ENCODE measurements at regions not wholly inside any gene's neighbourhood (a gene's known extent, or its start where the extent isn't known, plus 50 kb on each side); places are given as distances from the start of the nearest gene placed in this dataset.
A peak's percentile ranks its signal among the peaks of the same experiment; 100 is the strongest.

- DNase-seq (ENCODE audit: low read depth): no peak
- no peak overlapping the region for H3K4me3 ChIP-seq (ENCODE audit: low read depth, low read length)
- no peak for TF ChIP-seq CTCF (IDR thresholded peaks at IDR 0.05; ENCODE audit: insufficient read depth, low read depth, low read length)
Measured at GRCh38 chr5:96278981-96279380, 154.1 kb downstream of the PCSK1 start.

GRCh38 chr5:96275051-96275450 lies 158.0 kb downstream of the PCSK1 start:
- no peak for TF ChIP-seq CTCF (IDR thresholded peaks at IDR 0.05; ENCODE audit: insufficient read depth, low read depth, low read length)
- no peak overlapping the region for H3K4me3 ChIP-seq (ENCODE audit: low read depth, low read length)
- no peak for DNase-seq (ENCODE audit: low read depth)

- DNase-seq (ENCODE audit: low read depth): no peak
- TF ChIP-seq CTCF (IDR thresholded peaks at IDR 0.05; ENCODE audit: insufficient read depth, low read depth, low read length): no peak
- no peak overlapping the region for H3K4me3 ChIP-seq (ENCODE audit: low read depth, low read length)
Measured at GRCh38 chr5:96265487-96265886, 167.6 kb downstream of the PCSK1 start.

GRCh38 chr5:96264047-96264446 lies 169.0 kb downstream of the PCSK1 start:
- no peak overlapping the region for H3K4me3 ChIP-seq (ENCODE audit: low read depth, low read length)
- no peak for DNase-seq (ENCODE audit: low read depth)
- TF ChIP-seq CTCF (IDR thresholded peaks at IDR 0.05; ENCODE audit: insufficient read depth, low read depth, low read length): no peak

GRCh38 chr5:96262105-96262504 lies 170.9 kb downstream of the PCSK1 start:
- DNase-seq (ENCODE audit: low read depth): no peak
- TF ChIP-seq CTCF (IDR thresholded peaks at IDR 0.05; ENCODE audit: insufficient read depth, low read depth, low read length): no peak
- H3K4me3 ChIP-seq (ENCODE audit: low read depth, low read length): no peak overlapping the region

- H3K4me3 ChIP-seq (ENCODE audit: low read depth, low read length): no peak overlapping the region
- peak; percentile 25 for DNase-seq (ENCODE audit: low read depth)
- no peak for TF ChIP-seq CTCF (IDR thresholded peaks at IDR 0.05; ENCODE audit: insufficient read depth, low read depth, low read length)
Measured at GRCh38 chr5:96260009-96260408, 173.0 kb downstream of the PCSK1 start.

- H3K4me3 ChIP-seq (ENCODE audit: low read depth, low read length): no peak overlapping the region
- no peak for TF ChIP-seq CTCF (IDR thresholded peaks at IDR 0.05; ENCODE audit: insufficient read depth, low read depth, low read length)
- peak; percentile 56 for DNase-seq (ENCODE audit: low read depth)
Measured at GRCh38 chr5:96259151-96259772, 173.8 kb downstream of the PCSK1 start.

Data from fibroblast of villous mesenchyme (primary cell).